LNCAP (cell line): ENCODE measurements at regions not wholly inside any gene's neighbourhood (a gene's known extent, or its start where the extent isn't known, plus 50 kb on each side); places are given as distances from the start of the nearest gene placed in this dataset.

ENCODE experiments used
- TF ChIP-seq, protein P1 (sequence below): fragments of 450-650 bp; IDR thresholded peaks from 2 replicates; pipeline ENCODE4 v1.5.1; 2017; ENCODE audit warnings: mild to moderate bottlenecking

DNA sequence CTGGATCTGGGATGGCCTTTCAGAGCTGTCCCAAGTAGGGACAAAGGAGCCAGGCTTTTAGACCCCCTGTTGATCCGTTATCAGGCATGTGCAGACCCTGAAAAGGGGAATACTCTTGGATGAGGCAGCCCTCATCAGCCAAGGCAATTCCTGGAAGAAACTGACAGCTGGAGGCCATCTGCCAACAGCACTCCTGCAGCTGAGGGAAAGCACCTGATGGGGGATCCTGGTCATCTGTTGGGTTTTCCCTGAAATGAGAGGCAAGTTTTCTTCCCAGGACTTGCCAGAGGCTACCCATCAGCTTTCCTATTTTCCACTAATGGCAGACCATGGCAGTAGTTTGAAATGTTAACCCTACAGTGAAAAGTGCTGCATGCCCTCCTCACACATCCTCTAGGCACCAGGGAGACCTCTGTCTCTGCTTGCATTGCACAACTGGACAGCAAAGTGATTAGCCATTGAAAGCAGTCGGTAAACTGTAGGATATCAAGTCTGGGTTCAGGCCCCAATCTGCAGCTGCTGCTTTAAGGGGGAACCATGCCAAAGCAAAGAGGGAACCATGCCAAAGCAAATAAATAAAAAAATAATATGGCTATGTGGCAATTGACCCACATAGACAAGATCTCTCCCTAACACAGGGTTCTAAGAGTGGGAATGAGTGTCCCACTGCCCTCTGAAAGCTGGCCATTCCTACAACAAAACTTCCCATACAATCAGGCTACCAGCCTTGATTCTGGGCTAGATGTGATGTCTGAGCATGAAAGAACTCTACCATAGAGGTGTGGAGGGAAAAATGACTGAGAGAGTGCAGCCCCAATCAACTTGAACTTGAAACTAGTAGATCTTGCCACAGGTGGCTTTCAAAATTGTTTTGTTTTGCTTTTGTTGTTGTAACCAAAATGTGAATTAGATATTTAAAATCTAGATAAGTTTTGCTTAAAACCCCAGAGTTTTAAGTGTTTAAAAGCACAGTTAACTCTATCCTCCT lies 232.0 kb upstream of the STT3B start:
- TF ChIP-seq, protein P1, sequence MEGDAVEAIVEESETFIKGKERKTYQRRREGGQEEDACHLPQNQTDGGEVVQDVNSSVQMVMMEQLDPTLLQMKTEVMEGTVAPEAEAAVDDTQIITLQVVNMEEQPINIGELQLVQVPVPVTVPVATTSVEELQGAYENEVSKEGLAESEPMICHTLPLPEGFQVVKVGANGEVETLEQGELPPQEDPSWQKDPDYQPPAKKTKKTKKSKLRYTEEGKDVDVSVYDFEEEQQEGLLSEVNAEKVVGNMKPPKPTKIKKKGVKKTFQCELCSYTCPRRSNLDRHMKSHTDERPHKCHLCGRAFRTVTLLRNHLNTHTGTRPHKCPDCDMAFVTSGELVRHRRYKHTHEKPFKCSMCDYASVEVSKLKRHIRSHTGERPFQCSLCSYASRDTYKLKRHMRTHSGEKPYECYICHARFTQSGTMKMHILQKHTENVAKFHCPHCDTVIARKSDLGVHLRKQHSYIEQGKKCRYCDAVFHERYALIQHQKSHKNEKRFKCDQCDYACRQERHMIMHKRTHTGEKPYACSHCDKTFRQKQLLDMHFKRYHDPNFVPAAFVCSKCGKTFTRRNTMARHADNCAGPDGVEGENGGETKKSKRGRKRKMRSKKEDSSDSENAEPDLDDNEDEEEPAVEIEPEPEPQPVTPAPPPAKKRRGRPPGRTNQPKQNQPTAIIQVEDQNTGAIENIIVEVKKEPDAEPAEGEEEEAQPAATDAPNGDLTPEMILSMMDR = no peak

DNA sequence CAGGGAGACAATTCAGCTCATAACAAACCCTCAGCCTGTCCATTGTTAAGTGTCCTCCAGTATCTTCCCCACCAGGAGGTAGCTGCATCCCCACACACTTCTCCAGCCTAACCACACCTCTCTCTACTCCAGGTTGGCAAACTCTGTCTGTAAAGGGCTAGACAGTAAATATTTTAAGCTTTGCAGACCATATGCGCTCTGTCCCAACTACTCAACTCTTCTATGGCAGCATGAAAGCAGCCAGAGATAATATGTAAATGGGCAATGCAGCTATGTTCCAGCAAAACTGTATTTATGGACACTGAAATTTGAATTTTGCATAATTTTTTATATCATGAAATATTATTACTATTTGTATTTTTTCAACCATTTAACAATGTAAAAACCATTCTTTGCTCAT lies 230.4 kb upstream of the STT3B start:
- TF ChIP-seq, protein P1 = no peak

DNA sequence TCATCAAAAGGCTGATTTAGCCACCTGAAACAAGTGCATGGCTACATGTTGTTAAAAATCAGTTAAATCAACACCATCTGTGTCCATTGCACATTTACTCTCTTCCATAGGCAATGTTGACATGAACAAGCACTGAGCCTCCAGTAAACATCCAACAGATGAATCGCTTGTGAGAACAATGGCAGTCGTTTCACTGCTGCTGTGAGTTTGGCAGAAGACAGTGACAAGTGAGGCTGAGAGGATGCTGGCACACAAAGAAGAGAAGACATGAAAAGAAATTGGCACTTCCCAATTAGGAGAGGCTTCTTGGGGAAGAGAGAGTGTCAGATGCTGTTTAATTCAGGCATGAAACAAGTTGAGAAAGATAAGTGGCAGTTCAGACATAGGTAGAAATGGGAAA lies 227.4 kb upstream of the STT3B start:
- TF ChIP-seq, protein P1 = no peak

DNA sequence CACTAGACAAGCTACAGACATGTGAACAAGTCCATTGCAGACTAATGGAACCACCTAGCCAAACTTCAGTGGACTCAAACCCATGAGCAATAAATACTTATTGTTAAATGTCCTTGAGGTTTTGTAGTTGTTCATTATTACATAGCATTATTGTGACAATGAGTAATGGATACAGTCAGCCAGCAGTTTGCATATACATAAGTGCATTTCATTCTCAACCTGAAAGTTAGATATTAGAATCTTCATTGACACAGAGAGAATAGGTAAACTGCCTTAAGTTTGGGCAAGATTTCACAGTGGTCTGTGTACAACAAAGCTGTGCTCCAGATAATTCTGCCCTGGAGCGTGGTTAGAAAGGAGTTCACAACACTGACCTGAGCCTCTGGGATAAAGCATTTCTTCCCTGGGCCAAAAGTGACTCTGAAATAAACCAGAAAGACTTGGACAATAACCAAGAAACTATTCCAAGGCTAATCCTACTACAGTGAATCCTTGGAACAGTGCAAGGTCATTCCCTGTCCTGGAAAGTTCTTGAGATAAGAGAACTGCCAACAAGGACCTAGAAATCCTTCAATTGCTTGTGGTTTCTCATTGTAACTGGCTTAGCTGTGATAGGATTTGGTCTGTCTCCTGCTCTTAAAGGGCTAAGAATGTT lies 225.5 kb upstream of the STT3B start:
- TF ChIP-seq, protein P1 = no peak

DNA sequence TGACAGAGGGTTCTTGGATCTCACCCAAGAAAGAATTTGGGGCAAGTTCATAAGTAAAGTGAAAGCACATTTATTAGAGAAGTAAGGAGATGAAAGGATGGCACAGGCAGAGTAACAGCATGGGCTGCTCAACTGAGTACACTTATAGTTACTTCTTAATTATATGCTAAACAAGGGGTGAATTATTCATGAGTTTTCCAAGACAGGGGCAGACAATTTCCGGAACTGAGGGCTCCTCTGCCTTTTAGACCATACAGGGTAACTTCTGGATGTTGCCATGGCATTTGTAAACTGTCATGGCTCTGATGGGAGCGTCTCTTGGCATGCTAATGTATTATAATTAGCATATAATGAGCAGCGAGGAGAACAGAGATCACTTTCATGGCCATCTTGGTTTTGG lies 221.2 kb upstream of the STT3B start:
- TF ChIP-seq, protein P1 = no peak

DNA sequence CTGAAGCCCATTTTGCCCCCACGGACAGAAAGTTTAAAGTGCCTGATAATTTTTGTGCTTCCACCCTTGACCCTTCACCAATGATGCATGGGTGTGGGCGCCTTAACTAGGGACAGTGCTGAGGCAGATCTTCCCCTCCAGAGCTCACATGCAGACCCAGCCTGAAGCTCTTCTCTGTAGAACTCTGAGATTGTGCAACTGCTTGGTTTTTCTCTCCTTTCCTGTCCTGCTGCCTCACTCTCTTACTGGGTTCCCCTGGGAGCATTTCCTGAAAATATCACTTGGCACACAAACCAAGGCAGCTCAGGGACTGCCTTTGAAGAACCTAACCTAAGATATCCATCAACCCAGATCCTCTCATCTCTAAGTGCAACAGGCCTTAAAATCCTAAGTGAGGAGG lies 220.3 kb upstream of the STT3B start:
- TF ChIP-seq, protein P1 = no peak

DNA sequence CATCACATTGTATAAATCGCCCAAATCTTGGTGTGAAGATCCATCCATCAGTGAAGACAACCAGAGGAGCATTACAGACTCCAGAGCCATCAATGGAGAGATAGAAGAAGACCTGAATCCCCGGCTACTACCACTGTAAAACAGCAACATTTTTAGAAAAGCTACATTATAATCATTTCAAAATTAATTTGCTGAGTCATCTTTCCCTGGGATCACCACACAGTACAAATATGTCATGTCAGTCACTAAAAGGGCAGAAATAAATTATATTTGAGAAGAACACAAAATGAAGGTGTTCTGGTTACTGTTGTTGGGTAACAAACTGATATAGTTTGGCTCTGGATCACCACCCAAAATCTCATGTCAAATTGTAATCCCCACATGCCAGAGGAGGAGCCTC lies 218.5 kb upstream of the STT3B start:
- TF ChIP-seq, protein P1 = no peak
